ENCODE measurements at regions not wholly inside any gene's neighbourhood (a gene's known extent, or its start where the extent isn't known, plus 50 kb on each side); places are given as distances from the start of the nearest gene placed in this dataset.
A peak's percentile ranks its signal among the peaks of the same experiment; 100 is the strongest.
"Not testable (repeated sequence)": the region's sequence is repeated elsewhere in the genome, so short reads cannot be mapped to it uniquely, and the experiment has no call there.

GRCh38 chr5:1613515-1613914 is 89.8 kb upstream of the LPCAT1 start:
- not testable (repeated sequence) for H3K27me3 ChIP-seq (ENCODE audit: control insufficient read depth, insufficient read depth, low read length); H3K9ac ChIP-seq (ENCODE audit: insufficient read depth, low read length); H3K79me2 ChIP-seq (ENCODE audit: control insufficient read depth, insufficient read depth, low read length); H3K4me1 ChIP-seq (ENCODE audit: control insufficient read depth, extremely low read depth, insufficient read depth, low read length); H3K9me3 ChIP-seq (ENCODE audit: control insufficient read depth, insufficient read depth, low read depth, low read length); H2AFZ ChIP-seq (ENCODE audit: low read length); H3K36me3 ChIP-seq (ENCODE audit: control insufficient read depth, insufficient read depth, low read length); H4K20me1 ChIP-seq (ENCODE audit: control insufficient read depth, extremely low read depth, insufficient read depth, low read length); H3K27ac ChIP-seq (ENCODE audit: insufficient read depth, low read length); H3K4me2 ChIP-seq (ENCODE audit: extremely low read depth, insufficient read depth, low read length); DNase-seq (ENCODE audit: low read depth in 2 of 2); H3K4me3 ChIP-seq (replicated peaks in 1 of 4; ENCODE audit: control extremely low read depth in 1 of 4, insufficient read depth in 1 of 4, low read depth in 3 of 4, low read length in 4 of 4)

DNA sequence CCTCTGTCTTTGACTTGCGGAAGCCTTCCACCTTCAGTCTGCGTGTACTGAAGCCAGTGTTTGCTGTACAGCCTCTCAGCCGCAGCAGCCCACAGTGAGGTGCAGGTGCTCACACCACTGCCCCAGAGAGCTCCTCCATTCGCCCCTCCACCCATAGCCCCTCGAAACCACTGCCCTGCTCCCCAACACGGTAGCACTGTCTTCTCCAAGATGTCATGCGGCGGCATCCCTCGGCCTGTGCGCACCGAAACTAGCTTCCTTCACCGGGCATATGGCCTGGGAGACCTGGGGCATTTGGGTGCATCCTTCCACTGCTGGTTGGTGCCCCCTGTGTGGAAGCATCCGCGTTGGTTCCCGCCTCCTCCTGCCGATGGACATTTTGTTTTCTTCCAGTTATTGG is 86.8 kb upstream of the LPCAT1 start:
- H3K4me1 ChIP-seq (ENCODE audit: control insufficient read depth, extremely low read depth, insufficient read depth, low read length); H3K79me2 ChIP-seq (ENCODE audit: control insufficient read depth, insufficient read depth, low read length); DNase-seq (ENCODE audit: low read depth in 2 of 2); H3K9me3 ChIP-seq (ENCODE audit: control insufficient read depth, insufficient read depth, low read depth, low read length); H3K27ac ChIP-seq (ENCODE audit: insufficient read depth, low read length); H4K20me1 ChIP-seq (ENCODE audit: control insufficient read depth, extremely low read depth, insufficient read depth, low read length); H3K9ac ChIP-seq (ENCODE audit: insufficient read depth, low read length); H2AFZ ChIP-seq (ENCODE audit: low read length); H3K27me3 ChIP-seq (ENCODE audit: control insufficient read depth, insufficient read depth, low read length); H3K36me3 ChIP-seq (ENCODE audit: control insufficient read depth, insufficient read depth, low read length); H3K4me2 ChIP-seq (ENCODE audit: extremely low read depth, insufficient read depth, low read length); H3K4me3 ChIP-seq (replicated peaks in 1 of 4; ENCODE audit: control extremely low read depth in 1 of 4, insufficient read depth in 1 of 4, low read depth in 3 of 4, low read length in 4 of 4): not testable (repeated sequence)

- H3K4me3 ChIP-seq (replicated peaks in 1 of 4; ENCODE audit: control extremely low read depth in 1 of 4, insufficient read depth in 1 of 4, low read depth in 3 of 4, low read length in 4 of 4); H3K36me3 ChIP-seq (ENCODE audit: control insufficient read depth, insufficient read depth, low read length); DNase-seq (ENCODE audit: low read depth in 2 of 2); H3K4me2 ChIP-seq (ENCODE audit: extremely low read depth, insufficient read depth, low read length); H3K9me3 ChIP-seq (ENCODE audit: control insufficient read depth, insufficient read depth, low read depth, low read length); H3K4me1 ChIP-seq (ENCODE audit: control insufficient read depth, extremely low read depth, insufficient read depth, low read length); H2AFZ ChIP-seq (ENCODE audit: low read length); H3K79me2 ChIP-seq (ENCODE audit: control insufficient read depth, insufficient read depth, low read length); H4K20me1 ChIP-seq (ENCODE audit: control insufficient read depth, extremely low read depth, insufficient read depth, low read length); H3K27me3 ChIP-seq (ENCODE audit: control insufficient read depth, insufficient read depth, low read length); H3K9ac ChIP-seq (ENCODE audit: insufficient read depth, low read length); H3K27ac ChIP-seq (ENCODE audit: insufficient read depth, low read length): not testable (repeated sequence)
Measured at GRCh38 chr5:1609111-1609510, 85.4 kb upstream of the LPCAT1 start.

DNA sequence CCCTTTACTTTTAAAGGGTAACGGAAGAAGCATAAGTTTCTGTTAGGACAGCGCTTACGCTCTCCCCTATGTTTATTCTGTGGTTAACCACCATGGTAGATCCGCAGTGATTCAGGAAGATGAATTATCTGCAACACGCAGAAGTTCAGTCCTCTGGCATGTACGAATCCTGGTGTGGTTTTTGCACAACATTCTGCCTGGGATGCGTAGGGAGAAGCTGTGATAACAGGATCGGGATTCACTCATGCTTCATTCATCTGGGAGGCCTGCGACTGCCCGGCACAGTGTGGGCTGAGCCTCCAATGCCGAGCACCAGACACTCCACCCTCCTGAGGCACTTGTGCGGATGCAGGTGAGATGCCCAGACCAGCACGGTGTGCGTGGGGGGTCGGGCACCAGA is 84.6 kb upstream of the LPCAT1 start:
- not testable (repeated sequence) for H3K9me3 ChIP-seq (ENCODE audit: control insufficient read depth, insufficient read depth, low read depth, low read length); H4K20me1 ChIP-seq (ENCODE audit: control insufficient read depth, extremely low read depth, insufficient read depth, low read length); H2AFZ ChIP-seq (ENCODE audit: low read length); H3K4me3 ChIP-seq (replicated peaks in 1 of 4; ENCODE audit: control extremely low read depth in 1 of 4, insufficient read depth in 1 of 4, low read depth in 3 of 4, low read length in 4 of 4); H3K4me2 ChIP-seq (ENCODE audit: extremely low read depth, insufficient read depth, low read length); H3K27ac ChIP-seq (ENCODE audit: insufficient read depth, low read length); H3K4me1 ChIP-seq (ENCODE audit: control insufficient read depth, extremely low read depth, insufficient read depth, low read length); H3K9ac ChIP-seq (ENCODE audit: insufficient read depth, low read length); H3K27me3 ChIP-seq (ENCODE audit: control insufficient read depth, insufficient read depth, low read length); H3K36me3 ChIP-seq (ENCODE audit: control insufficient read depth, insufficient read depth, low read length); H3K79me2 ChIP-seq (ENCODE audit: control insufficient read depth, insufficient read depth, low read length)
- DNase-seq (ENCODE audit: low read depth in 2 of 2), result peak; percentile 94 to 97

DNA sequence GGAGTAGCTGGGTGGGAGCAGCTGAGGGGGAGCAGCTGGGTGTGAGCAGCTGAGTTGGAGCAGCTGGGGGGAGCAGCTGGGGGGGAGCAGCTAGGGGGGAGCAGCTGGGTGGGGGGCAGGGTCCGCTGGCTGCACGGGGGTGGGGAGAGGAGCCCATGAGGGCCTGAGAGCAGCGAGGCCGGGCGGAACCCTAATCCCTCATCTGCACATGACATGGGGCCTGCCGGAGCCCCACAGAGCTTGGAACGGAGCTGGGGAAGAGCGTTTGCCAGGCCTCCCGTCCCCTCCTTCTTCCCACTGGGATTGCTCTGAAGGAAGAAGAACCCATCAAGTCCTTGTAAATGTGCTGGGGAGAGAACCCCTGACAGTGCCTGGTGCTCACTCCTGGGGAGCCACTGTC is 83.2 kb upstream of the LPCAT1 start:
- not testable (repeated sequence) for H3K4me2 ChIP-seq (ENCODE audit: extremely low read depth, insufficient read depth, low read length); H4K20me1 ChIP-seq (ENCODE audit: control insufficient read depth, extremely low read depth, insufficient read depth, low read length); H3K27ac ChIP-seq (ENCODE audit: insufficient read depth, low read length); H3K79me2 ChIP-seq (ENCODE audit: control insufficient read depth, insufficient read depth, low read length); H3K36me3 ChIP-seq (ENCODE audit: control insufficient read depth, insufficient read depth, low read length); H2AFZ ChIP-seq (ENCODE audit: low read length); H3K4me1 ChIP-seq (ENCODE audit: control insufficient read depth, extremely low read depth, insufficient read depth, low read length); H3K9me3 ChIP-seq (ENCODE audit: control insufficient read depth, insufficient read depth, low read depth, low read length); DNase-seq (ENCODE audit: low read depth in 2 of 2); H3K4me3 ChIP-seq (replicated peaks in 1 of 4; ENCODE audit: control extremely low read depth in 1 of 4, insufficient read depth in 1 of 4, low read depth in 3 of 4, low read length in 4 of 4); H3K9ac ChIP-seq (ENCODE audit: insufficient read depth, low read length); H3K27me3 ChIP-seq (ENCODE audit: control insufficient read depth, insufficient read depth, low read length)

GRCh38 chr5:1603916-1604315 is 80.2 kb upstream of the LPCAT1 start:
- not testable (repeated sequence) for H3K9me3 ChIP-seq (ENCODE audit: control insufficient read depth, insufficient read depth, low read depth, low read length); H3K9ac ChIP-seq (ENCODE audit: insufficient read depth, low read length); H3K27ac ChIP-seq (ENCODE audit: insufficient read depth, low read length); H3K36me3 ChIP-seq (ENCODE audit: control insufficient read depth, insufficient read depth, low read length); H3K4me1 ChIP-seq (ENCODE audit: control insufficient read depth, extremely low read depth, insufficient read depth, low read length); H3K27me3 ChIP-seq (ENCODE audit: control insufficient read depth, insufficient read depth, low read length); H3K79me2 ChIP-seq (ENCODE audit: control insufficient read depth, insufficient read depth, low read length); H3K4me2 ChIP-seq (ENCODE audit: extremely low read depth, insufficient read depth, low read length); DNase-seq (ENCODE audit: low read depth in 2 of 2); H3K4me3 ChIP-seq (replicated peaks in 1 of 4; ENCODE audit: control extremely low read depth in 1 of 4, insufficient read depth in 1 of 4, low read depth in 3 of 4, low read length in 4 of 4); H2AFZ ChIP-seq (ENCODE audit: low read length); H4K20me1 ChIP-seq (ENCODE audit: control insufficient read depth, extremely low read depth, insufficient read depth, low read length)

GRCh38 chr5:1601565-1601964 is 77.8 kb upstream of the LPCAT1 start:
- not testable (repeated sequence) for DNase-seq (ENCODE audit: low read depth in 2 of 2); H3K4me1 ChIP-seq (ENCODE audit: control insufficient read depth, extremely low read depth, insufficient read depth, low read length); H3K27me3 ChIP-seq (ENCODE audit: control insufficient read depth, insufficient read depth, low read length); H2AFZ ChIP-seq (ENCODE audit: low read length); H3K4me3 ChIP-seq (replicated peaks in 1 of 4; ENCODE audit: control extremely low read depth in 1 of 4, insufficient read depth in 1 of 4, low read depth in 3 of 4, low read length in 4 of 4); H3K4me2 ChIP-seq (ENCODE audit: extremely low read depth, insufficient read depth, low read length); H3K27ac ChIP-seq (ENCODE audit: insufficient read depth, low read length); H3K79me2 ChIP-seq (ENCODE audit: control insufficient read depth, insufficient read depth, low read length); H4K20me1 ChIP-seq (ENCODE audit: control insufficient read depth, extremely low read depth, insufficient read depth, low read length); H3K9ac ChIP-seq (ENCODE audit: insufficient read depth, low read length); H3K9me3 ChIP-seq (ENCODE audit: control insufficient read depth, insufficient read depth, low read depth, low read length); H3K36me3 ChIP-seq (ENCODE audit: control insufficient read depth, insufficient read depth, low read length)

All from fibroblast of lung (primary cell).